Calu3 (cell line): ENCODE measurements at regions not wholly inside any gene's neighbourhood (a gene's known extent, or its start where the extent isn't known, plus 50 kb on each side); places are given as distances from the start of the nearest gene placed in this dataset.

ENCODE experiments used
- BruUV-seq: library from RNA; stranded (reverse); fragments of 400-500 nt; replicated peaks from 2 replicates; lab custom pipeline; 2021; lab: Mats Ljungman, UMichigan
- CTCF ChIA-PET: fragments of 300-600 bp; sonication (Branson Sonifier 250); formaldehyde crosslinking; loops from one replicate; lab custom pipeline; 2022; ENCODE audit warnings: antibody characterized with exemption; lab: Charles Lee
- DNase-seq: peaks from one replicate; pipeline ENCODE4 v3.0.0; 2022
- H3K27ac Mint-ChIP-seq: one replicate; pipeline ENCODE4 v1.8.0; 2022; ENCODE audit warnings: mixed read lengths; ENCODE audit not compliant: unreplicated experiment
- H3K27me3 Mint-ChIP-seq: one replicate; pipeline ENCODE4 v1.8.0; 2022; ENCODE audit warnings: mixed read lengths; ENCODE audit not compliant: unreplicated experiment
- H3K36me3 Mint-ChIP-seq: one replicate; pipeline ENCODE4 v1.8.0; 2022; ENCODE audit warnings: mild to moderate bottlenecking, moderate library complexity, mixed read lengths; ENCODE audit not compliant: insufficient read depth, unreplicated experiment
- H3K4me1 Mint-ChIP-seq: one replicate; pipeline ENCODE4 v1.8.0; 2022; ENCODE audit warnings: mild to moderate bottlenecking, low read depth, mixed read lengths; ENCODE audit not compliant: unreplicated experiment
- H3K4me3 Mint-ChIP-seq: one replicate; pipeline ENCODE4 v1.8.0; 2022; ENCODE audit warnings: mild to moderate bottlenecking, low read depth, moderate library complexity, mixed read lengths; ENCODE audit not compliant: unreplicated experiment
- H3K9me3 Mint-ChIP-seq: one replicate; pipeline ENCODE4 v1.8.0; 2022; ENCODE audit warnings: low read depth, mixed read lengths; ENCODE audit not compliant: unreplicated experiment
- CTCF ChIP-seq: fragments of 200-600 bp; IDR thresholded peaks from one replicate; pipeline ENCODE4 v1.8.0; 2022; ENCODE audit warnings: antibody characterized with exemption; ENCODE audit not compliant: unreplicated experiment
- intact Hi-C: fragments of 100-400 bp; cut with micrococcal nuclease; formaldehyde crosslinking; loops from one replicate; pipeline ENCODE4 v1.10.0; 2022; ENCODE audit not compliant: unreplicated experiment

GRCh38 chr9:14391620-14392019 lies 77.7 kb upstream of the NFIB start:
- Mint-ChIP-seq H3K36me3 (no peaks in the 10 kb centered on the region), H3K27ac (no peak overlapping the region), H3K4me3 (no peak overlapping the region), H3K4me1 (no peaks in the 10 kb centered on the region), H3K27me3 (no peaks in the 10 kb centered on the region), H3K9me3 (peaks cover 7% of the 10 kb centered on the region)
- CTCF ChIA-PET = no interaction called here
- no TSS peak for BruUV-seq
- no peak for DNase-seq
- intact Hi-C loops = no loop called here
- no peak for TF ChIP-seq CTCF

GRCh38 chr9:14389657-14390056 lies 75.7 kb upstream of the NFIB start:
- H3K27ac Mint-ChIP-seq = no peak overlapping the region
- intact Hi-C loops = no loop called here
- BruUV-seq = no TSS peak
- H3K9me3 Mint-ChIP-seq = peaks cover 7% of the 10 kb centered on the region
- no peak for DNase-seq
- H3K36me3 Mint-ChIP-seq = no peaks in the 10 kb centered on the region
- no peak overlapping the region for H3K4me3 Mint-ChIP-seq
- no peaks in the 10 kb centered on the region for H3K27me3 Mint-ChIP-seq
- H3K4me1 Mint-ChIP-seq = no peaks in the 10 kb centered on the region
- TF ChIP-seq CTCF = no peak
- CTCF ChIA-PET = no interaction called here

GRCh38 chr9:14389146-14389545 lies 75.2 kb upstream of the NFIB start:
- Mint-ChIP-seq H3K9me3 (peaks cover 7% of the 10 kb centered on the region), H3K36me3 (no peaks in the 10 kb centered on the region), H3K27ac (no peak overlapping the region), H3K4me3 (no peak overlapping the region), H3K4me1 (no peaks in the 10 kb centered on the region), H3K27me3 (no peaks in the 10 kb centered on the region)
- BruUV-seq = no TSS peak
- CTCF ChIA-PET = no interaction called here
- TF ChIP-seq CTCF = no peak
- DNase-seq = no peak
- intact Hi-C loops = no loop called here

- Mint-ChIP-seq H3K27ac (no peak overlapping the region), H3K4me1 (no peaks in the 10 kb centered on the region), H3K36me3 (no peaks in the 10 kb centered on the region), H3K4me3 (no peak overlapping the region), H3K9me3 (no peaks in the 10 kb centered on the region), H3K27me3 (no peaks in the 10 kb centered on the region)
- BruUV-seq = no TSS peak
- intact Hi-C loops = no loop called here
- CTCF ChIA-PET = no interaction called here
- DNase-seq = no peak
- TF ChIP-seq CTCF = no peak
Observed at GRCh38 chr9:14383773-14384172, 69.8 kb upstream of the NFIB start.
